Breast epithelium (tissue), 4 donors: ENCODE measurements at regions not wholly inside any gene's neighbourhood (a gene's known extent, or its start where the extent isn't known, plus 50 kb on each side); places are given as distances from the start of the nearest gene placed in this dataset.
A peak's percentile ranks its signal among the peaks of the same experiment; 100 is the strongest.

ENCODE experiments used
- DNase-seq, 2 donors: peaks; one replicate each; pipeline ENCODE4 v3.0.0-alpha.2; 2019; ENCODE audit warnings: low spot score in 2 of 2
- H3K27ac ChIP-seq, 2 donors: fragments of 200-600 bp; sonication (generic) in 1 of 2; one replicate each; pipeline ENCODE4 v1.5.1; 2016 to 2019; ENCODE audit warnings: mild to moderate bottlenecking in 1 of 2
- H3K27me3 ChIP-seq, 2 donors: fragments of 200-600 bp; sonication (generic) in 1 of 2; one replicate each; pipeline versions ENCODE4 v1.5.1 to v1.6.0; 2017 to 2019; ENCODE audit warnings: control low read depth in 1 of 2, mild to moderate bottlenecking in 1 of 2
- H3K36me3 ChIP-seq: fragments of 200-600 bp; one replicate; pipeline ENCODE4 v1.5.1; 2019
- H3K4me1 ChIP-seq, 2 donors: fragments of 200-600 bp; sonication (generic); one replicate each; pipeline ENCODE4 v1.5.1; 2016 to 2019; ENCODE audit warnings: control low read depth in 1 of 2
- H3K4me3 ChIP-seq, 3 donors: fragments of 200-600 bp; sonication (generic); 1 replicate in 2 of 3; 2 replicates in 1 of 3; pipeline ENCODE4 v1.5.1; 2016 to 2019; ENCODE audit warnings: mild to moderate bottlenecking in 3 of 3, moderate library complexity in 2 of 3
- H3K9me3 ChIP-seq, 2 donors: fragments of 200-600 bp; sonication (generic) in 1 of 2; one replicate each; pipeline ENCODE4 v1.5.1; 2016 to 2019; ENCODE audit warnings: control low read depth in 1 of 2
- POLR2A ChIP-seq: fragments of 450-650 bp; IDR thresholded peaks from one replicate; pipeline ENCODE4 v1.6.1; 2016; ENCODE audit warnings: antibody characterized with exemption, mild to moderate bottlenecking, moderate library complexity
- POLR2AphosphoS5 ChIP-seq, 3 donors: sonication (generic); formaldehyde crosslinking; IDR thresholded peaks; one replicate each; pipeline ENCODE4 v1.6.1; 2017; ENCODE audit warnings: antibody characterized with exemption in 3 of 3
- intact Hi-C: fragments of 100-400 bp; cut with DNase I; formaldehyde crosslinking; loops from one replicate; pipeline ENCODE4 v1.15.1; 2023; ENCODE audit warnings: low total_unique reads
- TF ChIP-seq, protein P1 (sequence below), 3 donors: fragments of 450-650 bp; IDR thresholded peaks; one replicate each; pipeline ENCODE4 v1.5.1; 2016 to 2017; ENCODE audit warnings: antibody characterized with exemption in 3 of 3, mild to moderate bottlenecking in 3 of 3, moderate library complexity in 3 of 3

DNA sequence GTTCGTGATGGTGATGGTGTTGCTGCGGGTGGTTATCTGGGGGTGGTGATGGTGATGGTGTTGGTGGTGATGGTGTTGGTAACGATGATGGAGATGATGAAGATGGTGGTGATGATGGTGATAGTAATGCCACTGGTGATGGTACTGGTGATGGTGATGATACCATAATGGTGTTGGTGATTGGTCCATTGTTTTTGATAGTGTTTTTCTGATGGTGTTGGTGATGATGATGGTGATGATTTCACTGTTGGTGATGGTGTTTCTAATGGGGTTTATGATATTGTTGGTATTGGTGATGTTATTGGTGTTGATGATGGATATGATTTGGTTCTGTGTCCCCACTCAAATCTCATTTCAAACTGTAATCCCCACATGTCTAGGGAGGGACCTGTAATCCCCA, 51.7 kb upstream of the PITRM1 start:
- intact Hi-C loops: no loop called here
- Histone ChIP-seq H3K27ac (no peak overlapping the region), H3K4me3 (no peak overlapping the region), H3K36me3 (no peaks in the 10 kb centered on the region), H3K9me3 (no peaks in the 10 kb centered on the region), H3K27me3 (no peaks in the 10 kb centered on the region), H3K4me1 (no peaks in the 10 kb centered on the region)
- TF ChIP-seq, protein P1, sequence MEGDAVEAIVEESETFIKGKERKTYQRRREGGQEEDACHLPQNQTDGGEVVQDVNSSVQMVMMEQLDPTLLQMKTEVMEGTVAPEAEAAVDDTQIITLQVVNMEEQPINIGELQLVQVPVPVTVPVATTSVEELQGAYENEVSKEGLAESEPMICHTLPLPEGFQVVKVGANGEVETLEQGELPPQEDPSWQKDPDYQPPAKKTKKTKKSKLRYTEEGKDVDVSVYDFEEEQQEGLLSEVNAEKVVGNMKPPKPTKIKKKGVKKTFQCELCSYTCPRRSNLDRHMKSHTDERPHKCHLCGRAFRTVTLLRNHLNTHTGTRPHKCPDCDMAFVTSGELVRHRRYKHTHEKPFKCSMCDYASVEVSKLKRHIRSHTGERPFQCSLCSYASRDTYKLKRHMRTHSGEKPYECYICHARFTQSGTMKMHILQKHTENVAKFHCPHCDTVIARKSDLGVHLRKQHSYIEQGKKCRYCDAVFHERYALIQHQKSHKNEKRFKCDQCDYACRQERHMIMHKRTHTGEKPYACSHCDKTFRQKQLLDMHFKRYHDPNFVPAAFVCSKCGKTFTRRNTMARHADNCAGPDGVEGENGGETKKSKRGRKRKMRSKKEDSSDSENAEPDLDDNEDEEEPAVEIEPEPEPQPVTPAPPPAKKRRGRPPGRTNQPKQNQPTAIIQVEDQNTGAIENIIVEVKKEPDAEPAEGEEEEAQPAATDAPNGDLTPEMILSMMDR (IDR thresholded peaks at IDR 0.05): no peak
- TF ChIP-seq POLR2A (no peak), POLR2AphosphoS5 (IDR thresholded peaks at IDR 0.05) (no peak)
- no peak for DNase-seq

DNA sequence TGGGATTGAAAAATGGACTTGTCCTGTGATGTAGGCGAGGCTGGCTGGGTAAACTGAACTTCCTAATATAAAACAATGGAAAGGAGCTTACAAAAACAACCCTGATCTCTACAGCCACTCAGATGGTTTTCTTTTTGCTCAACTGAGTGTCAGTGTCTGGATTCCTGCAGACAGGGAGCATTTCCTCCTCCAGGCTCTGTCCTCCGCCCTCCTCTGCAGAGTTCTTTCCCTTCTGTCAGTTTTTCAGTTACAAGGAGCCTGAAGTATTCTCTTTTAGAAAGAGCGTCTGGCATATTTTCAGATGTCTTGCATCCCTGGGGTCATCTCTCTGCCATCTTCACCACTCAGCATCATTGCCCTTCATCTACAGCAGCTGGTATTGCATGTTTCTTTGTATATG, 50.0 kb upstream of the PITRM1 start:
- no peaks in the 10 kb centered on the region for H3K4me1 ChIP-seq
- H3K27me3 ChIP-seq: no peaks in the 10 kb centered on the region
- no peak for TF ChIP-seq POLR2A
- no peak for TF ChIP-seq POLR2AphosphoS5 (IDR thresholded peaks at IDR 0.05)
- TF ChIP-seq, protein P1 (IDR thresholded peaks at IDR 0.05): no peak
- peak overlapping the region in 1 of 3 donors; percentile 11 for H3K4me3 ChIP-seq
- H3K9me3 ChIP-seq: no peaks in the 10 kb centered on the region
- no peaks in the 10 kb centered on the region for H3K36me3 ChIP-seq
- intact Hi-C loops: no loop called here
- no peak for DNase-seq
- peak overlapping the region in 1 of 2 donors; percentile 25 for H3K27ac ChIP-seq
